Natural killer cell (primary cell): ENCODE measurements at regions not wholly inside any gene's neighbourhood (a gene's known extent, or its start where the extent isn't known, plus 50 kb on each side); places are given as distances from the start of the nearest gene placed in this dataset.

Source experiments
- ATAC-seq, 3 donors: fragments of 150-1000 bp in 2 of 3; fragments of 200-7000 bp in 1 of 3; cut with Tn5 transposase; 1 replicate in 1 of 3; 2 replicates in 2 of 3; pipeline ENCODE4 v1.10.0; 2021; ENCODE audit warnings: mild to moderate bottlenecking in 2 of 3, moderate library complexity in 2 of 3
- DNase-seq, 2 donors: peaks; one replicate each; pipeline versions ENCODE4 v3.0.0 to v3.0.0-alpha.2; 2013 to 2021; ENCODE audit warnings: mixed read lengths in 1 of 2
- H3K27ac ChIP-seq: one replicate; pipeline ENCODE4 v1.5.1; 2013; ENCODE audit warnings: mild to moderate bottlenecking, low read length
- H3K27me3 ChIP-seq: one replicate; pipeline ENCODE4 v1.6.1; 2013; ENCODE audit warnings: low read length; ENCODE audit not compliant: control insufficient read depth, insufficient read depth
- H3K36me3 ChIP-seq: one replicate; pipeline ENCODE4 v1.6.1; 2013; ENCODE audit warnings: low read length; ENCODE audit not compliant: control insufficient read depth, insufficient read depth
- H3K4me1 ChIP-seq: one replicate; pipeline ENCODE4 v1.6.1; 2013; ENCODE audit warnings: low read length; ENCODE audit not compliant: control insufficient read depth, insufficient read depth
- H3K4me3 ChIP-seq: one replicate; pipeline ENCODE4 v1.5.1; 2013; ENCODE audit warnings: low read length
- H3K9me3 ChIP-seq: one replicate; pipeline ENCODE4 v1.6.1; 2013; ENCODE audit warnings: low read length; ENCODE audit not compliant: control insufficient read depth, insufficient read depth
- H3K27ac Mint-ChIP-seq, 2 donors: one replicate each; pipeline ENCODE4 v1.8.0; 2022; ENCODE audit warnings: mild to moderate bottlenecking in 2 of 2, mixed read lengths in 2 of 2, moderate library complexity in 1 of 2
- H3K27me3 Mint-ChIP-seq, 2 donors: one replicate each; pipeline ENCODE4 v1.8.0; 2022; ENCODE audit warnings: low read depth in 2 of 2, mixed read lengths in 2 of 2
- H3K36me3 Mint-ChIP-seq: one replicate; pipeline ENCODE4 v1.8.0; 2022; ENCODE audit warnings: mixed read lengths
- H3K4me1 Mint-ChIP-seq, 2 donors: one replicate each; pipeline ENCODE4 v1.8.0; 2022; ENCODE audit warnings: mixed read lengths in 2 of 2
- H3K4me3 Mint-ChIP-seq: one replicate; pipeline ENCODE4 v1.8.0; 2022; ENCODE audit warnings: mild to moderate bottlenecking, moderate library complexity, mixed read lengths
- H3K9me3 Mint-ChIP-seq, 2 donors: one replicate each; pipeline ENCODE4 v1.8.0; 2022; ENCODE audit warnings: mixed read lengths in 2 of 2
- WGBS: methylation state at CpG from one replicate; pipeline ENCODE4 v1.1.7; 2013; ENCODE audit warnings: missing lambda C conversion rate; ENCODE audit not compliant: insufficient coverage; 5-methylcytosine and 5-hydroxymethylcytosine counted together
- intact Hi-C: fragments of 100-400 bp; cut with micrococcal nuclease; formaldehyde crosslinking; loops from one replicate; pipeline ENCODE4 v1.14.2; 2022
- TF ChIP-seq, protein P1 (sequence below): fragments of 200-600 bp; IDR thresholded peaks from one replicate; pipeline ENCODE4 v1.8.0; 2022; ENCODE audit warnings: antibody characterized with exemption

DNA sequence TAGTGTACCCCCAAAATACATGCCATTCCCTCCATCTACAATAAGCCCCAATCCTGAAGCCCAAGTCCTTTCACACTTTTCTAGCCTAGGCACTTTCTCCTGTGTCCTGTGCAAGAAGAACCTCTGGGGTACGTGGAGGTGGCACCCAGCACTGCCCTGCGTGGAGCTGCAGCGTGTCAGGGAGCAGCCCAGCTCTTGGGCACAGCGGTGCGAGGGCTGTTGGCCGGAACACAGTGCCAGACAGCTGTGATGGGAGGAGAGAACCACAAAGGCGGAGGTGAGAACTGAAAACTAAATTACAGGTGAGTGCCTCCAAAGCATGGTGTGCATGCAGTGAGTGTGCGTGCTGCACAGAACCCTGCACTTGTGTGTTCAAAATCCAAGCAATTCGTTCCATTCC lies 621.3 kb upstream of the ADARB2 start:
- ATAC-seq (no peak), DNase-seq (no peak)
- H3K27me3 ChIP-seq: no peaks in the 10 kb centered on the region
- no peaks in the 10 kb centered on the region for H3K4me1 ChIP-seq
- Mint-ChIP-seq H3K4me1 (no peaks in the 10 kb centered on the region), H3K27ac (no peak overlapping the region), H3K9me3 (peaks cover 0 to 2% of the 10 kb centered on the region in 2 donors), H3K27me3 (no peaks in the 10 kb centered on the region), H3K4me3 (no peak overlapping the region), H3K36me3 (no peaks in the 10 kb centered on the region)
- no peak overlapping the region for H3K4me3 ChIP-seq
- H3K9me3 ChIP-seq: no peaks in the 10 kb centered on the region
- intact Hi-C loops: no loop called here
- WGBS: 89% methylated on average over 8 of the region's 9 CpGs
- H3K36me3 ChIP-seq: no peaks in the 10 kb centered on the region
- TF ChIP-seq, protein P1, sequence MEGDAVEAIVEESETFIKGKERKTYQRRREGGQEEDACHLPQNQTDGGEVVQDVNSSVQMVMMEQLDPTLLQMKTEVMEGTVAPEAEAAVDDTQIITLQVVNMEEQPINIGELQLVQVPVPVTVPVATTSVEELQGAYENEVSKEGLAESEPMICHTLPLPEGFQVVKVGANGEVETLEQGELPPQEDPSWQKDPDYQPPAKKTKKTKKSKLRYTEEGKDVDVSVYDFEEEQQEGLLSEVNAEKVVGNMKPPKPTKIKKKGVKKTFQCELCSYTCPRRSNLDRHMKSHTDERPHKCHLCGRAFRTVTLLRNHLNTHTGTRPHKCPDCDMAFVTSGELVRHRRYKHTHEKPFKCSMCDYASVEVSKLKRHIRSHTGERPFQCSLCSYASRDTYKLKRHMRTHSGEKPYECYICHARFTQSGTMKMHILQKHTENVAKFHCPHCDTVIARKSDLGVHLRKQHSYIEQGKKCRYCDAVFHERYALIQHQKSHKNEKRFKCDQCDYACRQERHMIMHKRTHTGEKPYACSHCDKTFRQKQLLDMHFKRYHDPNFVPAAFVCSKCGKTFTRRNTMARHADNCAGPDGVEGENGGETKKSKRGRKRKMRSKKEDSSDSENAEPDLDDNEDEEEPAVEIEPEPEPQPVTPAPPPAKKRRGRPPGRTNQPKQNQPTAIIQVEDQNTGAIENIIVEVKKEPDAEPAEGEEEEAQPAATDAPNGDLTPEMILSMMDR: no peak
- no peak overlapping the region for H3K27ac ChIP-seq

DNA sequence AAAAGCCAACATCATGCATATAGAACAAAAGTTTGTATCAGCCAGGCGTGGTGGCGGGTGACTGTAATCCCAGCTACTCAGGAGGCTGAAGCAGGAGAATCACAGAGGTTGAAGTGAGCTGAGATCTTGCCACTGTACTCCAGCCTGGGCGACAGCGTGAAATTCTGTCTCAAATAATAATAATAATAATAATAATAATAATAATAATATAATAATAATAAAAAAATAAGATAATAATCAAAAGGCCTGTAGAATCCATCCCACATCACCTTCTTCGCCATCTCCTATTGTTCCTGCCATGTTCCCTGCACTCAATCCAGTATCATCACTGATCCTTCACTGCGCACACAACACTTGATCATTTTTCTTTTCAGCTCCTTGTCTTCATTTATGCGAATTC lies 619.3 kb upstream of the ADARB2 start:
- H3K27me3 Mint-ChIP-seq: no peaks in the 10 kb centered on the region
- no peak overlapping the region for H3K4me3 ChIP-seq
- H3K27ac ChIP-seq: no peak overlapping the region
- H3K4me1 ChIP-seq: no peaks in the 10 kb centered on the region
- H3K27me3 ChIP-seq: no peaks in the 10 kb centered on the region
- no peaks in the 10 kb centered on the region for H3K36me3 ChIP-seq
- ATAC-seq: no peak
- peaks cover 0 to 2% of the 10 kb centered on the region in 2 donors for H3K9me3 Mint-ChIP-seq
- H3K4me3 Mint-ChIP-seq: no peak overlapping the region
- no peak for DNase-seq
- no peaks in the 10 kb centered on the region for H3K36me3 Mint-ChIP-seq
- H3K4me1 Mint-ChIP-seq: no peaks in the 10 kb centered on the region
- 92% methylated on average over 5 of the region's 7 CpGs for WGBS
- H3K27ac Mint-ChIP-seq: no peak overlapping the region
- TF ChIP-seq, protein P1: no peak
- H3K9me3 ChIP-seq: no peaks in the 10 kb centered on the region
- intact Hi-C loops: no loop called here

DNA sequence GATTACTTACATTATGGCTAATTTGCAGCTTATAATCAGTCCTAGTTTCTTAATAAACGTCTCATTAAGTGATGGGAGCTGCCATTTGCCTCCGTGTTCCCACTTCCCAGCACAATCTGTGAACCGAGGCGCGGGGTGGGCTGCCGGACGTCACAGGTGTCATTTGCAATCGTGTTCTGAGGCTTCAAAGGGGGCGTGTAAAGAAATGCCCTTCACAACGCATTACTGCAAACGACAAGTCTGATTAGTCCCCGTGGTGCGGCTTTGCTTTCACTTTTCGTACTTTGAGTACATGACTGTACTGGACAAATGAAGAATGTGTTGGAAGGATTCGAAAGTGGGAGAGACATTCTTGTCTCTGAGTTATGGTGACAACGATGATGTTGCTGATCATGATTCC lies 614.2 kb upstream of the ADARB2 start:
- DNase-seq: no peak
- Histone ChIP-seq H3K4me3 (no peak overlapping the region), H3K27ac (no peak overlapping the region), H3K36me3 (no peaks in the 10 kb centered on the region), H3K27me3 (no peaks in the 10 kb centered on the region), H3K4me1 (no peaks in the 10 kb centered on the region), H3K9me3 (no peaks in the 10 kb centered on the region)
- TF ChIP-seq, protein P1: no peak
- WGBS: 84% methylated on average over 16 of the region's 16 CpGs
- no peak overlapping the region for H3K27ac Mint-ChIP-seq
- H3K36me3 Mint-ChIP-seq: no peaks in the 10 kb centered on the region
- no peak overlapping the region for H3K4me3 Mint-ChIP-seq
- H3K9me3 Mint-ChIP-seq: no peaks in the 10 kb centered on the region
- intact Hi-C loops: no loop called here
- no peaks in the 10 kb centered on the region for H3K27me3 Mint-ChIP-seq
- no peaks in the 10 kb centered on the region for H3K4me1 Mint-ChIP-seq
- ATAC-seq: no peak

DNA sequence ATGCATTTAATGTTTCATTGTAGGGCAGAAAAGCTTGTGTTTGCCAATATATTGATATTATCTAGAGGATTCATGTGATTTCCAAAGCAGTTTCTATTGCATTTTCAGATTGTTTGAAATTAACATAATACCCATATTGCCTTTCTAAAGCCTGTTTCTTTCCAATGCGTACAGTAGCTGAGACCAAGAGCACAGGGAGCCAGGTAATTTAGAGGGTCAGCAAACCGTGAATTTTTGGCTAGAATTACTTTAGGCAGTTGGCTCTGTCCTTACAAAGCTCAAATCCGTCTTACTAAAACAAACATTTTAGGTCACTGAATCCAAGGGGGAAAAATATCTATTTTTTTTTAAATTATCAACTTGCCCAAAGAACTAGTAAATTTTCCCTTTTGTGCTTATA lies 604.9 kb upstream of the ADARB2 start:
- Mint-ChIP-seq H3K36me3 (no peaks in the 10 kb centered on the region), H3K4me1 (no peaks in the 10 kb centered on the region), H3K27me3 (no peaks in the 10 kb centered on the region), H3K4me3 (no peak overlapping the region), H3K27ac (no peak overlapping the region), H3K9me3 (peaks cover 2 to 3% of the 10 kb centered on the region in 2 donors)
- H3K4me1 ChIP-seq: no peaks in the 10 kb centered on the region
- TF ChIP-seq, protein P1: no peak
- intact Hi-C loops: no loop called here
- H3K4me3 ChIP-seq: no peak overlapping the region
- no peaks in the 10 kb centered on the region for H3K9me3 ChIP-seq
- no peak overlapping the region for H3K27ac ChIP-seq
- H3K36me3 ChIP-seq: no peaks in the 10 kb centered on the region
- no peaks in the 10 kb centered on the region for H3K27me3 ChIP-seq
- ATAC-seq: no peak
- 85% methylated on average over 2 of the region's 3 CpGs for WGBS
- no peak for DNase-seq
